PC-3 (cell line): ENCODE measurements at regions not wholly inside any gene's neighbourhood (a gene's known extent, or its start where the extent isn't known, plus 50 kb on each side); places are given as distances from the start of the nearest gene placed in this dataset.

Experiments used
- ATAC-seq: fragments of 200-7000 bp; cut with Tn5 transposase; 2 replicates; pipeline ENCODE4 v1.9.1; 2020; ENCODE audit warnings: mild to moderate bottlenecking, moderate library complexity
- BruUV-seq: library from RNA; stranded (reverse); fragments of 400-500 nt; replicated peaks from 2 replicates; lab custom pipeline; 2021; lab: Mats Ljungman, UMichigan
- CTCF ChIA-PET: fragments of 300-600 bp; sonication (Branson Sonifier 250); formaldehyde crosslinking; loops from one replicate; lab custom pipeline; 2022; ENCODE audit warnings: antibody characterized with exemption; lab: Charles Lee
- POLR2A ChIA-PET: fragments of 300-600 bp; sonication (Branson Sonifier 250); formaldehyde crosslinking; loops from one replicate; lab custom pipeline; 2022; ENCODE audit warnings: antibody characterized with exemption; ENCODE audit not compliant: unreplicated experiment; lab: Charles Lee
- DNase-seq: peaks from one replicate; pipeline ENCODE4 v3.0.0-alpha.2; 2015
- H2AFZ ChIP-seq: fragments of 300-600 bp; sonication (generic); 2 replicates; pipeline ENCODE4 v1.6.0; 2016; ENCODE audit warnings: antibody characterized with exemption, low read length
- H3F3A ChIP-seq: fragments of 300-600 bp; sonication (generic); one replicate; pipeline ENCODE4 v1.6.0; 2017; ENCODE audit warnings: antibody characterized with exemption, low read length, control low read depth, mild to moderate bottlenecking; ENCODE audit not compliant: unreplicated experiment
- H3K27ac ChIP-seq: fragments of 300-600 bp; sonication (generic); 2 replicates; pipeline ENCODE4 v1.5.1; 2016; ENCODE audit warnings: mild to moderate bottlenecking, low read length
- H3K27me3 ChIP-seq: fragments of 300-600 bp; sonication (generic); 2 replicates; pipeline ENCODE4 v1.6.1; 2016; ENCODE audit warnings: low read length, mixed read lengths
- H3K36me3 ChIP-seq: fragments of 300-600 bp; sonication (generic); 2 replicates; pipeline ENCODE4 v1.6.1; 2016; ENCODE audit warnings: low read depth, mixed run types, low read length, mixed read lengths
- H3K4me1 ChIP-seq: fragments of 300-600 bp; sonication (generic); 2 replicates; pipeline ENCODE4 v1.5.1; 2016; ENCODE audit warnings: low read length; ENCODE audit not compliant: insufficient read depth
- H3K4me2 ChIP-seq: fragments of 300-600 bp; sonication (generic); 2 replicates; pipeline ENCODE4 v1.6.0; 2016; ENCODE audit warnings: low read length
- H3K4me3 ChIP-seq: fragments of 300-600 bp; sonication (generic); 2 replicates; pipeline ENCODE4 v1.5.1; 2016; ENCODE audit warnings: mild to moderate bottlenecking, low read length, mixed read lengths
- H3K79me2 ChIP-seq: fragments of 300-600 bp; sonication (generic); 2 replicates; pipeline ENCODE4 v1.6.1; 2017; ENCODE audit warnings: low read length, mixed read lengths
- H3K9ac ChIP-seq: fragments of 300-600 bp; sonication (generic); 2 replicates; pipeline ENCODE4 v1.6.0; 2016; ENCODE audit warnings: mild to moderate bottlenecking, low read length
- H3K9me2 ChIP-seq: fragments of 300-600 bp; sonication (generic); replicated peaks from 2 replicates; pipeline ENCODE4 v1.6.1; 2016; ENCODE audit warnings: mixed run types, low read length, mixed read lengths
- H3K9me3 ChIP-seq: fragments of 300-600 bp; sonication (generic); 2 replicates; pipeline ENCODE4 v1.6.1; 2016; ENCODE audit warnings: low read length, mixed read lengths
- H4K20me1 ChIP-seq: fragments of 300-600 bp; sonication (generic); 2 replicates; pipeline ENCODE4 v1.6.1; 2016; ENCODE audit warnings: low read length, mixed read lengths
- CTCF ChIP-seq: fragments of 300-600 bp; sonication (generic); conservative IDR thresholded peaks from 2 replicates; pipeline ENCODE4 v1.5.1; 2017; ENCODE audit warnings: antibody characterized with exemption, low read depth, mild to moderate bottlenecking, low read length
- EZH2 ChIP-seq: fragments of 300-600 bp; sonication (generic); IDR thresholded peaks from one replicate; pipeline ENCODE4 v1.6.1; 2017; ENCODE audit warnings: antibody characterized with exemption, mild to moderate bottlenecking, low read length; ENCODE audit not compliant: unreplicated experiment
- EZH2phosphoT487 ChIP-seq: fragments of 300-600 bp; sonication (generic); IDR thresholded peaks from 2 replicates; pipeline ENCODE4 v1.6.1; 2018; ENCODE audit warnings: mild to moderate bottlenecking, antibody characterized with exemption, low read length, borderline replicate concordance
- intact Hi-C: fragments of 100-400 bp; cut with micrococcal nuclease; formaldehyde crosslinking; loops from 2 replicates; pipeline ENCODE4 v1.9.0; 2023

GRCh38 chr6:139655783-139656705, 281.6 kb upstream of the CITED2 start:
- CTCF ChIA-PET: no interaction called here
- Histone ChIP-seq H3K36me3 (no peaks in the 10 kb centered on the region), H3K9me2 (no peaks in the 10 kb centered on the region), H3K4me3 (no peak overlapping the region; the same call in 1 of the 2 replicates), H3K27me3 (no peaks in the 10 kb centered on the region), H4K20me1 (no peaks in the 10 kb centered on the region), H3K4me1 (peaks cover 16% of the 10 kb centered on the region), H3K27ac (peak overlapping the region; percentile 59), H3K9ac (no peak overlapping the region), H2AFZ (peak overlapping the region; percentile 59), H3K79me2 (no peaks in the 10 kb centered on the region), H3K9me3 (no peaks in the 10 kb centered on the region), H3F3A (no peaks in the 10 kb centered on the region), H3K4me2 (peak overlapping the region; percentile 73)
- DNase-seq (peak; percentile 77), ATAC-seq (peak; percentile 99)
- no peak for TF ChIP-seq EZH2
- no peak for TF ChIP-seq EZH2phosphoT487
- no peak for TF ChIP-seq CTCF
- BruUV-seq: no TSS peak
- POLR2A ChIA-PET: interaction anchor here (0.6 kb wide), 3 partner anchors 155 to 282 kb away, joined by 3 to 6 read pairs (median 5); partner anchors contain the start of gene CITED2
- intact Hi-C loops: loop anchor here (1.0 to 5.0 kb wide), 3 partner anchors 281 to 386 kb away; no protein-coding TSS in a partner anchor

GRCh38 chr6:139654888-139655782, 280.7 kb upstream of the CITED2 start:
- no peak for ATAC-seq

More at GRCh38 chr6:139654888-139655782, 280.7 kb upstream of the CITED2 start:
- Histone ChIP-seq H4K20me1 (no peaks in the 10 kb centered on the region), H3K9me3 (no peaks in the 10 kb centered on the region), H3K4me1 (peaks cover 16% of the 10 kb centered on the region), H3K79me2 (no peaks in the 10 kb centered on the region), H3K27ac (peak overlapping the region; percentile 59), H3F3A (no peaks in the 10 kb centered on the region), H3K36me3 (no peaks in the 10 kb centered on the region), H3K9ac (no peak overlapping the region), H3K4me2 (peak overlapping the region; percentile 73), H3K4me3 (no peak overlapping the region), H2AFZ (no peak overlapping the region; the same call in 1 of the 2 replicates), H3K27me3 (no peaks in the 10 kb centered on the region), H3K9me2 (no peaks in the 10 kb centered on the region)
- no peak for TF ChIP-seq EZH2
- TF ChIP-seq CTCF: no peak
- no peak for TF ChIP-seq EZH2phosphoT487
- ChIA-PET POLR2A (no interaction called here), CTCF (no interaction called here)
- DNase-seq: no peak
- intact Hi-C loops: loop anchor here (5.0 kb wide), 1 partner anchor 387 kb away; no protein-coding TSS in a partner anchor
- no TSS peak for BruUV-seq
